Kidney glomerular epithelial cell (primary cell): ENCODE measurements at regions not wholly inside any gene's neighbourhood (a gene's known extent, or its start where the extent isn't known, plus 50 kb on each side); places are given as distances from the start of the nearest gene placed in this dataset.

Source experiments
- DNase-seq: peaks from one replicate; lab custom pipeline; 2025; lab: John Stamatoyannopoulos, UW

DNA sequence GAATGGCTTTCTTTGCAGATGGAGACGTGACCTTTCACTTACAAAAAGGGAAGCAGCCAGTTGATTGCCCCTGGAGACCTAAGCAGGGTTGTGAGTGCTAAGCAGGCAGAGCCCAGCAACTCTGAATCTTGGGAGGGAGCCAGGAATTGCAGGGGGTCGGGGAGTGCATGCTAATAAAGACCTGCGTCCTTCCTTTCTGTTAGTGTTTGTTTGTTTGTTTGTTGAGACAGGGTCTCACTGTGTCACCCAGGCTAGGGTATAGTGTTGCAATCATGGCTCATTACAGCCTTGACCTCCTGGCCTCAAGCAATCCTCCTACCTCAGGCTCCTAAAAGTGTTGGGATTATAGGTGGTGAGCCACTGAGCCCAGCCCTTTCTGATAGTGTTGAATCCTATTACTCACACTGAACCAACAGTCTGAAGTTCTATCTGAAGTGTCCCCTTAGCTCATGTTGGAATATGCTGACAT lies 137.4 kb downstream of the CEP135 start:
- no peak for DNase-seq

DNA sequence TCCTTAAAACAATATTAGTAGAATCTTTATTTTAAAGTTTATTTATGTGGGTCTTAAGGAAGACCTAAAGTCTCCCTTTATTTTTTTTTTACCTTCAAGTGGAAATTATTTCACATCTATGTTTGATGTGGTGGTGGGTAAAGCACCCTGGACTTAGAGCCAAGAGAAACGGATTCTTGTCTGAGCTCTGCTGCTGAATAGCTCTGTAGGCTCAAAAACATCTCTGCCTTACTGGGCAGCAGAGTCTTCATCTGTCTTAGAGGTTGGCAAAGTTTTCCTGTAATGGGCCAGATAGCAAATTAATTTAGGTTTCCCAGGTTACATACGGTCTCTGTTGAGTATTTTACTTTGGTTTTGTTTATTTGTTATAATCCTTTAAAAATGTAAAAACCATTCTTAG lies 136.5 kb downstream of the CEP135 start:
- no peak for DNase-seq

DNA sequence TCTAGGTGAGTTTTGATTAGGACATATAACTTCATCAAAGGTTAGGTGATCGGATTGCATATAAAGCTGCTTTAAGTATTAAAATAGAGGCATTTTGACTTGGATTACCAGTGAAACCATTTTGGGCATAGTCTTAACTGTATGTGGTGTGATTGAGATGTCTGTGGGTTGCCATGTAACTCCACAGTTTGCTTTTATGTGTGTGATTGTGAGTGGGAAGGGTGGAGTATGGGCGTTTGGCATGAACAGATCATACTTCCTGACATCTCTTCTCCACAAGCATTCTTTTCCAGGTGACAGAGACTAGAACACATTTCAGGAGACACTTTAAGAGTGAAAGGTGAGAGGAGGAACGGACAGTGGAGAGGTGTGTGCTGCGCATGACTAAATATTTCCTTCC lies 136.1 kb downstream of the CEP135 start:
- DNase-seq = no peak
